ENCODE measurements at regions not wholly inside any gene's neighbourhood (a gene's known extent, or its start where the extent isn't known, plus 50 kb on each side); places are given as distances from the start of the nearest gene placed in this dataset.

DNA sequence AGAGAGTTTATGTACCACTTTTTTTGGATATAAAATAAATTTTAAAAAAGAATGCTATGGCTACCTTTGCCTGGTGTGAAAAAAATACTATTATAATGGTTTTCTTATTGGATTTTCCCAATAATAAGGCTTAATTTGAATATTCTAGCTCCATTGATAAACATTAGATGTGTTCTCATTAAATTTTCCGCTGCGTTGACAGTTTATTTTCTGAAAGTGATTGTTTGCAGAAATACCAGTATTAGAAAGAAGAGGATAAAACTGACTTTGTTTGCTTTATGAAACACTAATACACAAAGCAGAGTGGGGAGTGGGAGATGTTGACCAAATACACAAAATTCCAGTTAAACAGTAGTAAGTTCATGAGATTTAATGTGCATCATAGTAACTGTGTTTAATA is 433.3 kb upstream of the TMEFF2 start:
- no CpG with 5 or more reads among the region's 2 CpGs for WGBS (ENCODE audit: insufficient coverage)
- H3K27me3 Mint-ChIP-seq (ENCODE audit: low read depth in 3 of 3), result peaks cover 0 to 3% (median 2%) of the 10 kb centered on the region in 3 donors
- H3K36me3 Mint-ChIP-seq, result no peaks in the 10 kb centered on the region
- H3K4me1 Mint-ChIP-seq, result no peaks in the 10 kb centered on the region
- DNase-seq, result no peak
- H3K4me3 ChIP-seq (replicated peaks in 1 of 3; ENCODE audit: low read depth in 2 of 3, low read length in 3 of 3), result no peak overlapping the region
- no peaks in the 10 kb centered on the region for H3K27me3 ChIP-seq (ENCODE audit: control insufficient read depth in 2 of 2, insufficient read depth in 2 of 2, low read length in 2 of 2)
- no peak overlapping the region for H3K4me3 Mint-ChIP-seq
- no peak overlapping the region for H2AFZ ChIP-seq (ENCODE audit: insufficient read depth, low read depth, low read length, poor library complexity, severe bottlenecking)
- no peaks in the 10 kb centered on the region for H4K20me1 ChIP-seq (ENCODE audit: insufficient read depth, low read length)
- intact Hi-C loops (cut with micrococcal nuclease), result no loop called here
- no peak overlapping the region for H3K4me2 ChIP-seq (replicated peaks; ENCODE audit: extremely low read depth, low read length, poor library complexity, severe bottlenecking)
- no peak overlapping the region for H3K9ac ChIP-seq (ENCODE audit: insufficient read depth, low read length, poor library complexity, severe bottlenecking)
- TF ChIP-seq, protein P1, sequence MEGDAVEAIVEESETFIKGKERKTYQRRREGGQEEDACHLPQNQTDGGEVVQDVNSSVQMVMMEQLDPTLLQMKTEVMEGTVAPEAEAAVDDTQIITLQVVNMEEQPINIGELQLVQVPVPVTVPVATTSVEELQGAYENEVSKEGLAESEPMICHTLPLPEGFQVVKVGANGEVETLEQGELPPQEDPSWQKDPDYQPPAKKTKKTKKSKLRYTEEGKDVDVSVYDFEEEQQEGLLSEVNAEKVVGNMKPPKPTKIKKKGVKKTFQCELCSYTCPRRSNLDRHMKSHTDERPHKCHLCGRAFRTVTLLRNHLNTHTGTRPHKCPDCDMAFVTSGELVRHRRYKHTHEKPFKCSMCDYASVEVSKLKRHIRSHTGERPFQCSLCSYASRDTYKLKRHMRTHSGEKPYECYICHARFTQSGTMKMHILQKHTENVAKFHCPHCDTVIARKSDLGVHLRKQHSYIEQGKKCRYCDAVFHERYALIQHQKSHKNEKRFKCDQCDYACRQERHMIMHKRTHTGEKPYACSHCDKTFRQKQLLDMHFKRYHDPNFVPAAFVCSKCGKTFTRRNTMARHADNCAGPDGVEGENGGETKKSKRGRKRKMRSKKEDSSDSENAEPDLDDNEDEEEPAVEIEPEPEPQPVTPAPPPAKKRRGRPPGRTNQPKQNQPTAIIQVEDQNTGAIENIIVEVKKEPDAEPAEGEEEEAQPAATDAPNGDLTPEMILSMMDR (IDR thresholded peaks at IDR 0.05), result no peak
- no peaks in the 10 kb centered on the region for H3K4me1 ChIP-seq (ENCODE audit: control insufficient read depth in 1 of 2, insufficient read depth in 2 of 2, low read length in 2 of 2)
- no peak overlapping the region for H3K27ac ChIP-seq (ENCODE audit: low read depth in 1 of 2, low read length in 2 of 2)
- H3K9me3 ChIP-seq (replicated peaks in 1 of 2; ENCODE audit: control insufficient read depth in 1 of 2, insufficient read depth in 1 of 2, low read length in 2 of 2), result no peaks in the 10 kb centered on the region
- H3K9me3 Mint-ChIP-seq, result peaks cover 0 to 5% (median 2%) of the 10 kb centered on the region in 7 donors
- no peak overlapping the region for H3K27ac Mint-ChIP-seq
- no peaks in the 10 kb centered on the region for H3K36me3 ChIP-seq (replicated peaks in 1 of 2; ENCODE audit: control insufficient read depth in 1 of 2, insufficient read depth in 2 of 2, low read length in 2 of 2)
- no peaks in the 10 kb centered on the region for H3K79me2 ChIP-seq (ENCODE audit: insufficient read depth, low read length)

DNA sequence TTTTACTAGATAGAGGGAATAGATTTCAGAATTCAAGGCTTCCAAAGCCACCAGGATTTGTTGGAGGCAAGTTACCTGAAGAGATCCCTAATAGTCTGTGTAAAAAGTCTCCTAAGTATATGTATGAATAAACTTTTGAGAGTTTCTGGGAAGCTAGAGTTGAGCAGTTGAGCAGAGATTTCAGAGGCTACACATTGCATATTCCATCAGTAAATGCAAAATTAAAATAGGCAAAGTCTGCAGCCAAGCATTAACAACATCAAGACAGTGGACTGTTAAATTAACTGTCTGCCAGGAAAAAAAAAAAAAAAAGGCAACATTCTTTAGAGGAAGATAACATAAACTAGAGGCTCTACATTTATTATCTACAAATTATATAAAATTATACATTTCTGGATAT is 420.4 kb upstream of the TMEFF2 start:
- peaks cover 0 to 2% (median 0%) of the 10 kb centered on the region in 3 donors for H3K27me3 Mint-ChIP-seq (ENCODE audit: low read depth in 3 of 3)

More for the DNA sequence above, 420.4 kb upstream of the TMEFF2 start:
- Histone ChIP-seq H3K9ac (ENCODE audit: insufficient read depth, low read length, poor library complexity, severe bottlenecking) (no peak overlapping the region), H3K36me3 (replicated peaks in 1 of 2; ENCODE audit: control insufficient read depth in 1 of 2, insufficient read depth in 2 of 2, low read length in 2 of 2) (no peaks in the 10 kb centered on the region), H3K4me3 (replicated peaks in 1 of 3; ENCODE audit: low read depth in 2 of 3, low read length in 3 of 3) (no peak overlapping the region), H3K9me3 (replicated peaks in 1 of 2; ENCODE audit: control insufficient read depth in 1 of 2, insufficient read depth in 1 of 2, low read length in 2 of 2) (peaks cover 0 to 4% of the 10 kb centered on the region in 2 donors), H3K4me1 (ENCODE audit: control insufficient read depth in 1 of 2, insufficient read depth in 2 of 2, low read length in 2 of 2) (no peaks in the 10 kb centered on the region), H3K27ac (ENCODE audit: low read depth in 1 of 2, low read length in 2 of 2) (no peak overlapping the region), H3K27me3 (ENCODE audit: control insufficient read depth in 2 of 2, insufficient read depth in 2 of 2, low read length in 2 of 2) (no peaks in the 10 kb centered on the region), H4K20me1 (ENCODE audit: insufficient read depth, low read length) (no peaks in the 10 kb centered on the region), H2AFZ (ENCODE audit: insufficient read depth, low read depth, low read length, poor library complexity, severe bottlenecking) (no peak overlapping the region), H3K79me2 (ENCODE audit: insufficient read depth, low read length) (no peaks in the 10 kb centered on the region), H3K4me2 (replicated peaks; ENCODE audit: extremely low read depth, low read length, poor library complexity, severe bottlenecking) (no peak overlapping the region)
- H3K4me1 Mint-ChIP-seq, result no peaks in the 10 kb centered on the region
- peaks cover 0 to 9% (median 2%) of the 10 kb centered on the region in 7 donors for H3K9me3 Mint-ChIP-seq
- H3K27ac Mint-ChIP-seq, result no peak overlapping the region
- intact Hi-C loops (cut with micrococcal nuclease), result no loop called here
- no peaks in the 10 kb centered on the region for H3K36me3 Mint-ChIP-seq
- TF ChIP-seq, protein P1 (IDR thresholded peaks at IDR 0.05), result no peak
- DNase-seq, result no peak
- no peak overlapping the region for H3K4me3 Mint-ChIP-seq

All from CD14-positive monocyte (primary cell).